NCI-H524 (cell line): ENCODE measurements at regions not wholly inside any gene's neighbourhood (a gene's known extent, or its start where the extent isn't known, plus 50 kb on each side); places are given as distances from the start of the nearest gene placed in this dataset.

Experiments used
- DNase-seq, 2 experiments: peaks; one replicate each; lab custom pipeline; 2025; lab: John Stamatoyannopoulos, UW

DNA sequence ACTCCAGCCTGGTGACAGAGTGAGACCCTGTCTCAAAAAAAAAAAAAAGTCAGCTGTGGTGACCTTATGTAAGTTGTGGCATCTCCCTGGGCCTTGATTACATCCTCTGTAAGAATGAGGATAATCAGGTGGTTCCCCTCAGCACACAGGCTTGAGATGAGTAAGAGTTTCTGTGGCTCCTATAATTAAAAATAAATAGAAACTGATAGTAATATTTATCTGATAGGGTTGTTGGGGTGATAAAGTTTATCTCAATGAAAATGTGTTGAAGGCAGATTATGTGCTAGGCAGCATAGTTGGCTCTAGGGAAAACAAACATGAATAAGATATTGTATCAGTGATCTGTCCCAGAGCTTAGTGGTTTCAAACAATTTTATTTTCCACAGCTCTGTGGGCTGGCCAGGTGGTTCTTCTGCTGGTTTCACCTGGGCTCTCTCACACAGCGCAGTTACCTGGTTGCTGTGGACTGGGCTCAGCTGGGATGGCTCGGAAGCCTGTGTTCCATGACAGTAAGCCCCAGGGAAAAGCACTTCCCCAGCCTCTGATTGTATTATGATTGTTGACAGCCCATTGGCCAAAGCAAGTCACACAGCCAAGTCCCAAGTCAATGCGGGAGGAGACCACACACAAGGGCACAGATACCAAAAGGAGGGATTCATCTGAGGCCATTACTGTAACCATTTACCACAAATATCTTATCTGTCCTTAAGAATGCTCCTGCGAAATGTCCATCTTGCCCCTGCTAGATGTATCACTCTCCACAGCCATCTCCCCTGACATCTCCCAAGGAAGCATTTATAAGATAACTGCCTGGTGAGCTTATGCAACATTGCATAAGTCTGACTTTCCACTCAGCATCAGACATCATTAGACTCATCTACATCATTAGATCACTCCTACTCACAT, 151.7 kb downstream of the NUAK1 start:
- DNase-seq = no peak

GRCh38 chr12:105987685-105988035, 151.1 kb downstream of the NUAK1 start:
- no peak for DNase-seq

DNA sequence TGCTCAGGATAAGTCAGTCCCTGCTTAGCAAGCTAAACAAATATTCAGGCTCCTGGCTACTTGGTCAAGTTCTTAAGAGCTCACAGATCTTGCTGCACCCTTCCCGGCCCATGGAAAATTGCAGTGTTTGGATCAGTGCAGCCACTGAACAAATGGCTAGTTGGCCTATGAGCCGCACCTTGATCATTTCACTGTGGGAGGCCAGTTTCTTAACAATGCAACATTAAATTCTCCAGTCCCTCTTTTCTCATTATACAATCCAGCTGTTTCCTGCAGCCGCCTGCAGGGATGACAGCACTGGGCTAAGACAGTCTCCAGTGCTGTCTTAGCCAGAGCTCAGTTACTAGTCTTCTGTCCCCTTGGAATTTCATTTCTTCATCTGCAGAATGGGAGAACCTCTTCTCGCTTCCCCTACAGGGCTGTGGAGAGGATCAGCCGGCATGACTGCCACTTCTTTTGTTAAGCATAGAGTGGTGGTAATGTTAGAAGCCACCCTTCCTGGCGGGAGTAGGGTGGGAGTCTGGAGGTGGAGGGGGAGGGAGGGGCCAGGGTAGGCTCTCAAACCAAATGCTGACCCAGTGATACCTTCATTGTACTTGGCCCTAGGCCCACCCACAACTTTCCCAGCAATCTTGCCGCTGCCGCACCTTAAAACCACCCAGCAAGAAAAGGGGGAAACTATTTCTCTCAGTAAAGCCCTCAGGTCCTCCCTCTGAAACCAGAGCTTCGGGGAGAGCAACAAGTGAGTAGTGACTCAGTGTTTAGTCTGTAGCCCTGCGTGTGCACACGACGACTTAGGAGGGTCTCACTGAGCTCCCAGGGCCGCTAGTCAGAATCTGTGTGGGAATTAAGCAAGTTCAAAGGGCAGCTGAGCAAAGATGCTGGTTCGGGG, 145.7 kb downstream of the NUAK1 start:
- no peak for DNase-seq

GRCh38 chr12:105993766-105994555, 144.8 kb downstream of the NUAK1 start:
- DNase-seq = no peak

DNA sequence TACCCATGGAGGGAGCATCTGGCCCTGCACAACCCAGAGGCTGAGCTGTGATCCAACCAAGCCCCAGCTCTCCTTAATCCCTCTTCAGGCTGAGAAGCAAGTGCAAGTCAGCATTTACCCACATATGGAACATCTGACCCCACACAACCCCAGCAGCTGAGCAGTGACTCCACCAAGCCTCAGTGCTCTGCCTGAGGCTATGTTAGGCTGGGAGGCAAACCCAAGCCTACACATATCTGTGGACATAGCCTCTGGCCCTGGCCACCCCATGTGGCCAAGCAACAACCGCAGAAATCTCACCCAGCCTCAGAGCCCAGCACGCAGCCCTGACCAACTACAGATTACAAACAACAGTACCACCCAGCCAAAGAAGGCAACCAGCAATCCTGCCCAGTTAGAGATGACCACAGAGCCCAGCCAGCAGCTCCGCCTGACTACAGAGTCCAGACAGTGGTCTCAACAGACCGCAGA, 142.8 kb downstream of the NUAK1 start:
- peak; percentile 87 to 94 for DNase-seq

DNA sequence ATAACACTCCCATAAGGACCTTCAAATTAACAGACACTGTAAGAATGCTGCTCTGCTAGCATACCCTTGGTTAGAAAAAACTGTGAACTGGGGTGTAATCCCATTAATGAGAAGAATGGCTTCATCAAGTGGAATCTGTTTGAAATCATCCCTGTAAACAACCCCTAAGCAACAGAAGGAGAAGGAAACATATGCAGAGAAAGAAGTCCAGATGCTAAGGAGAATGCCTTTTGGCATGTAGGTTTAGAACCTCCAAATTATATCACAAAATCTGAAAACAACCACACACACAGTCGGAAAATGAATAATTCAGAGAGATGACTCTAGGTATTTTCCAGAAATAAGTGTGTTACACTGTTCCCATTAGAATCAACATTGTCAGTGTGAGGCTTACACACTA, 140.2 kb downstream of the NUAK1 start:
- DNase-seq = peak; percentile 35 to 79

DNA sequence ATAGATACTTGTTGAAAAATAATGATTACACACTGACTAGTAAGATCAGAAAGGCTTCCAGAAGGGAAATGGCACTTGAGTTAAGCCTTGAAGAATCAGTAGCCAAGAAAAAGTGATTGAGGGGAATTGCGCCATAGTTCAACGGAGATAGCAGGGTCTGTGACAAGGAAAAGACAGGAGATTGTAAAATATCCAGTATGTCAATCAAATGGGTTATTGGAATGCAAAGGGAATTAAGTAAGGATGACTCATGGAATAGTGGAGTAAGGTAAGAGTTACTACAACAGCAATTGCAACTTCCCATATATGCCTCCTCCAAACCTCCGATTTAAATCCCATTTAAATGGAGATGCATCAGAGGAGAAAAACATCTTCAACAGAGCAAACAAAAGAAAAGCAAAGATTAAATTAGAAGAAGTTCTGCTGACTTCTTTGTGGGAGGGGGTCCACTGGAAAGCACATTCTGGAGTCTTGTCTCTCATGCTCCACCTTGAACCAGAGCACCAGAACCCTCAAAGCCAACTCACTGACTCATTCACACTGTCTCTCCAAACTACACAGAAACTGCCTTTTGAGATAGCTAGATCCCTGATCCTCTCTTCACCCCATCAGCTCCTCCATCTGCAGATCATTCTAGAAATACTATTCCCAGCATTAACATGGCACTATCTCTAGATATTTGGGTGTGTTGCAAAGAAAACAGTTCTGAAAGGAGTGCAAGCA, 138.2 kb downstream of the NUAK1 start:
- no peak for DNase-seq

DNA sequence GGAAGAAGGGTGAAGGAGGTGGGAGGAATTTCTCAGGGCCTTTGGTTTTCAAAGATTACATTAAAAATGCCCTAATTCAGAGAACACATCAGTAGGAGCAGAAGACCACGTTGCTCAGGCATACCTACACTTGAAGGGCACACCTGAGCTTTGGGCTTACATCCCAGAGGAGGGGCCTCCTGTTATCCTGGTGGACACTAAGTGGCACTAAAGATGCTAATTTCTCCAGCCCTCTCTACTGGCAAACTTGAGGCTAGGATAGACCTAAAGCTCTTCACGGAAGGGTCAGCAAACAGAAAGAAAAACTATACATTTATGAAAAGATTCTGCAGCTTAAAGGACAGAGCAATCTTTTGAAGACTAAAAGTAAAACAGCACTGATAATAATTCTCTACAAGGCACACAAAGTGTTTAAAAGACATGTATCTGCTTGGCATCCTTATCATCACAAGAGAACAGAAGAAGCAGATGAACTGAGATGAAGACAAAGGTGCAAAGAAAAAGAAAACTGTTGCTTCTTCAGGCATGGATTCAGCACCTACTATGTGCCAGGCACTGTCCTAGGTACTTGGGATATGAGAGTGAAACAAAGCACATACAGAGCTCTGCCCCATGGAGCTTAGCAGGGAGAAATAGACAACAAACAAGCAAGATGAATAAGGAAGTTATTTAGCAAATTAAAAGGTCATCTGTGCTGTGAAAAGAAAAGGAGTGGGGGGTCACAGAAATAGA, 137.5 kb downstream of the NUAK1 start:
- DNase-seq = no peak

- no peak for DNase-seq
These were observed 136.9 kb downstream of the NUAK1 start for GRCh38 chr12:106001837-106002218.

DNA sequence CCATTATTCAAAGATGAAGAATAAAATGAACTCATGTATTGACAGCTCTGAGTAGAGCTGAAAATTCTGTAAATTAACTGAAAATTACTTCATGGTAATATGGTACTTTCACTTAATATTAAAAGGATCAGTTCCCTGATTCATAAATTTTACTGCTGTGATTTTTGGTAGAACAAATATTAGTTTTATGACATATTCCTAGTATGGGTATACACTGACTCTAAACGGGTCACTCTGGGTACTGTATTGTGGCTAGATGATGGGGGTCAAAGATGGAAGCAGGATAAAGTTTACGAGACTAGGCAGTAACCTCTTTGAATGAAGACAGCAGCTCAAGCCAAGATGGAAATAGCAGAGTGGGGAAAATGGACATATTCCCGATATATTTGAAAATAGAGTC, 135.5 kb downstream of the NUAK1 start:
- no peak for DNase-seq

- DNase-seq = no peak
These were observed 134.5 kb downstream of the NUAK1 start for GRCh38 chr12:106004289-106004688.

DNA sequence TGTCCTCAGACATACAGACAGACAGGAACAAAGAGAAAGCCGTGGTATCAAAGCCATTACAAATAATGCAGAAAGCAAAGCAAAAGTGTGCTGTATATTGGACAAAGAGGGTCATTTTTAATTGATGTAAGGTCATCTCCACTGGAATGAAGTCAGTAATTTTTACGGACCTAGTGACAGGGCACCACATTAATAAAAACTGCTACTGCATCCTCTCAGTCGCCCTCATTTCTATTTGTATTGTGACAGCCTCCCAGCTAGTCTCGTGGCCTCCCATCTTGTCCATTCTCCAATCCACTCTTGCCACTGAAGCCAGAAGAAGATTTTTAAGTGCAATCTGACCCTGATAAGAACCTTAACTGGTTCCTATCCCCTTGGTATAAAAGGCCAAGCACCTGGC, 132.4 kb downstream of the NUAK1 start:
- DNase-seq = no peak

DNA sequence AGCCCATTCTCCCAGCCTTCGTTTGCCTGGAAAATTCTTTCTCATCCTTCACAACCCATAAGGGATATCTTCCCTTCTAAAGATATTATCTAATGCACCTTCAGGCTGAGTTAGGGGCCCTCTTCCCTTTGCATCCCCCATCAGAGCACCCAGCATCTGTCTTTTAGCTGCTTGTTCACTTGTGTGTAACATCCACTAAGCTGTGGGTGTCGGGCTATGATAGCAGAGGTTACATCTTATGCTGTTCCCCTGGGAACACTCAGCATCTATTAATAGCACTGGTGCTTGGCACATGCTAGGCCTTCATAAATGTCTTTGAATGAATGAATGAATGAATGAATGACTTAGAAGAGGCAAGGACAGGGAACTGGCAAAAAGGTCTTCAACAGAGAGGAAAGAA, 131.8 kb downstream of the NUAK1 start:
- no peak for DNase-seq

GRCh38 chr12:106010741-106011140, 128.0 kb downstream of the NUAK1 start:
- no peak for DNase-seq
